ENCODE measurements at regions not wholly inside any gene's neighbourhood (a gene's known extent, or its start where the extent isn't known, plus 50 kb on each side); places are given as distances from the start of the nearest gene placed in this dataset.

- no peak overlapping the region for H3K4me3 ChIP-seq (ENCODE audit: low read length)
- no peak for TF ChIP-seq CTCF (IDR thresholded peaks at IDR 0.05)
- no peaks in the 10 kb centered on the region for H3K27me3 ChIP-seq (ENCODE audit: control insufficient read depth, insufficient read depth, low read length)
- no peaks in the 10 kb centered on the region for H3K36me3 ChIP-seq (ENCODE audit: control insufficient read depth, insufficient read depth, low read length)
- intact Hi-C loops (cut with micrococcal nuclease), result no loop called here
- H3K9me3 ChIP-seq (ENCODE audit: control insufficient read depth, insufficient read depth, low read length), result peaks cover 7% of the 10 kb centered on the region
- DNase-seq (no peak), ATAC-seq (no peak)
- no peaks in the 10 kb centered on the region for H3K27me3 Mint-ChIP-seq (ENCODE audit: low read depth in 2 of 2)
- H3K27ac ChIP-seq (ENCODE audit: low read length), result no peak overlapping the region
- no peak overlapping the region for H3K27ac Mint-ChIP-seq
- peaks cover 14% of the 10 kb centered on the region for H3K36me3 Mint-ChIP-seq
- no peaks in the 10 kb centered on the region for H3K4me1 Mint-ChIP-seq
- peaks cover 14 to 16% of the 10 kb centered on the region in 2 donors for H3K9me3 Mint-ChIP-seq
- H3K4me3 Mint-ChIP-seq, result no peak overlapping the region
- no peaks in the 10 kb centered on the region for H3K4me1 ChIP-seq (ENCODE audit: control insufficient read depth, insufficient read depth, low read length)
Measured at GRCh38 chr10:9712393-9712792, 1305.3 kb upstream of the CELF2 start.

GRCh38 chr10:9719246-9719645 lies 1298.4 kb upstream of the CELF2 start:
- no peaks in the 10 kb centered on the region for H3K27me3 Mint-ChIP-seq (ENCODE audit: low read depth in 2 of 2)
- Histone ChIP-seq H3K36me3 (ENCODE audit: control insufficient read depth, insufficient read depth, low read length) (no peaks in the 10 kb centered on the region), H3K4me3 (ENCODE audit: low read length) (no peak overlapping the region), H3K9me3 (ENCODE audit: control insufficient read depth, insufficient read depth, low read length) (no peaks in the 10 kb centered on the region), H3K4me1 (ENCODE audit: control insufficient read depth, insufficient read depth, low read length) (no peaks in the 10 kb centered on the region), H3K27me3 (ENCODE audit: control insufficient read depth, insufficient read depth, low read length) (no peaks in the 10 kb centered on the region), H3K27ac (ENCODE audit: low read length) (no peak overlapping the region)
- whole genome bisulfite sequencing (ENCODE audit: insufficient coverage), result 100% methylated on average over 1 of the region's 2 CpGs
- ATAC-seq, result no peak
- peaks cover 14 to 15% of the 10 kb centered on the region in 2 donors for H3K9me3 Mint-ChIP-seq
- no peak for TF ChIP-seq CTCF (IDR thresholded peaks at IDR 0.05)
- intact Hi-C loops (cut with micrococcal nuclease), result no loop called here
- H3K4me1 Mint-ChIP-seq, result no peaks in the 10 kb centered on the region
- DNase-seq, result no peak
- no peaks in the 10 kb centered on the region for H3K36me3 Mint-ChIP-seq
- no peak overlapping the region for H3K4me3 Mint-ChIP-seq
- H3K27ac Mint-ChIP-seq, result no peak overlapping the region

- Mint-ChIP-seq H3K4me1 (peaks cover 0 to 8% of the 10 kb centered on the region in 2 donors), H3K27me3 (ENCODE audit: low read depth in 2 of 2) (no peaks in the 10 kb centered on the region), H3K27ac (no peak overlapping the region), H3K36me3 (no peaks in the 10 kb centered on the region), H3K9me3 (peaks cover 0 to 3% of the 10 kb centered on the region in 2 donors), H3K4me3 (no peak overlapping the region)
- no peak for TF ChIP-seq CTCF (IDR thresholded peaks at IDR 0.05)
- Histone ChIP-seq H3K4me1 (ENCODE audit: control insufficient read depth, insufficient read depth, low read length) (no peaks in the 10 kb centered on the region), H3K27me3 (ENCODE audit: control insufficient read depth, insufficient read depth, low read length) (no peaks in the 10 kb centered on the region), H3K9me3 (ENCODE audit: control insufficient read depth, insufficient read depth, low read length) (no peaks in the 10 kb centered on the region), H3K4me3 (ENCODE audit: low read length) (no peak overlapping the region), H3K36me3 (ENCODE audit: control insufficient read depth, insufficient read depth, low read length) (no peaks in the 10 kb centered on the region), H3K27ac (ENCODE audit: low read length) (no peak overlapping the region)
- intact Hi-C loops (cut with micrococcal nuclease), result no loop called here
- DNase-seq (no peak), ATAC-seq (no peak)
- 86% methylated on average over 1 of the region's 1 CpG for WGBS (ENCODE audit: insufficient coverage)
Measured at GRCh38 chr10:9733766-9734165, 1283.9 kb upstream of the CELF2 start.

- Histone ChIP-seq H3K36me3 (ENCODE audit: control insufficient read depth, insufficient read depth, low read length) (no peaks in the 10 kb centered on the region), H3K9me3 (ENCODE audit: control insufficient read depth, insufficient read depth, low read length) (no peaks in the 10 kb centered on the region), H3K27ac (ENCODE audit: low read length) (no peak overlapping the region), H3K27me3 (ENCODE audit: control insufficient read depth, insufficient read depth, low read length) (no peaks in the 10 kb centered on the region), H3K4me1 (ENCODE audit: control insufficient read depth, insufficient read depth, low read length) (no peaks in the 10 kb centered on the region), H3K4me3 (ENCODE audit: low read length) (no peak overlapping the region)
- Mint-ChIP-seq H3K36me3 (no peaks in the 10 kb centered on the region), H3K4me1 (peaks cover 0 to 8% of the 10 kb centered on the region in 2 donors), H3K27me3 (ENCODE audit: low read depth in 2 of 2) (no peaks in the 10 kb centered on the region), H3K9me3 (peaks cover 0 to 3% of the 10 kb centered on the region in 2 donors), H3K27ac (no peak overlapping the region), H3K4me3 (no peak overlapping the region)
- DNase-seq (no peak), ATAC-seq (peak in 1 of 3 donors; percentile 50)
- no peak for TF ChIP-seq CTCF (IDR thresholded peaks at IDR 0.05)
- WGBS (ENCODE audit: insufficient coverage), result 69% methylated on average over 4 of the region's 5 CpGs
- intact Hi-C loops (cut with micrococcal nuclease), result no loop called here
Measured at GRCh38 chr10:9734218-9734617, 1283.5 kb upstream of the CELF2 start.
